Astrocyte (in vitro differentiated cells and primary cell): ENCODE measurements at regions not wholly inside any gene's neighbourhood (a gene's known extent, or its start where the extent isn't known, plus 50 kb on each side); places are given as distances from the start of the nearest gene placed in this dataset.
A peak's percentile ranks its signal among the peaks of the same experiment; 100 is the strongest.
"Not testable (repeated sequence)": the region's sequence is repeated elsewhere in the genome, so short reads cannot be mapped to it uniquely, and the experiment has no call there.

Experiments used
- DNase-seq: peaks from one replicate; pipeline ENCODE4 v3.0.0-alpha.2; 2010; ENCODE audit warnings: low read depth
- FAIRE-seq: peaks from 2 replicates; lab custom pipeline; 2011; peaks lifted over from hg19 to GRCh38; lab: Jason Lieb, UNC
- H2AFZ ChIP-seq: 2 replicates; pipeline ENCODE4 v1.6.0; 2012; ENCODE audit warnings: low read depth, low read length, inconsistent platforms
- H3K27ac ChIP-seq: 2 replicates; pipeline ENCODE4 v1.5.1; 2011; ENCODE audit warnings: low read depth, low read length, inconsistent platforms
- H3K27me3 ChIP-seq: 2 replicates; pipeline ENCODE4 v1.6.0; 2011; ENCODE audit warnings: low read length, inconsistent platforms; ENCODE audit not compliant: insufficient read depth
- H3K36me3 ChIP-seq: 2 replicates; pipeline ENCODE4 v1.5.1; 2011; ENCODE audit warnings: low read length, inconsistent platforms; ENCODE audit not compliant: insufficient read depth
- H3K4me1 ChIP-seq: 2 replicates; pipeline ENCODE4 v1.5.1; 2011; ENCODE audit warnings: low read length, inconsistent platforms; ENCODE audit not compliant: insufficient read depth
- H3K4me2 ChIP-seq: 2 replicates; pipeline ENCODE4 v1.6.0; 2012; ENCODE audit warnings: low read length, inconsistent platforms
- H3K4me3 ChIP-seq: 2 replicates; pipeline ENCODE4 v1.5.1; 2011; ENCODE audit warnings: low read depth, mild to moderate bottlenecking, low read length, inconsistent platforms; ENCODE audit not compliant: insufficient read depth
- H3K79me2 ChIP-seq: 2 replicates; pipeline ENCODE4 v1.6.0; 2012; ENCODE audit warnings: mild to moderate bottlenecking, low read length, inconsistent platforms; ENCODE audit not compliant: insufficient read depth
- H3K9ac ChIP-seq: 2 replicates; pipeline ENCODE4 v1.6.0; 2012; ENCODE audit warnings: mild to moderate bottlenecking, low read length, inconsistent platforms
- H3K9me3 ChIP-seq: 2 replicates; pipeline ENCODE4 v1.5.1; 2012; ENCODE audit warnings: low read depth, mild to moderate bottlenecking, low read length, inconsistent platforms; ENCODE audit not compliant: insufficient read depth
- H4K20me1 ChIP-seq: 2 replicates; pipeline ENCODE4 v1.6.0; 2012; ENCODE audit warnings: low read length, inconsistent platforms; ENCODE audit not compliant: insufficient read depth
- H3K27ac Mint-ChIP-seq: one replicate; pipeline ENCODE4 v1.8.0; 2021; ENCODE audit warnings: mild to moderate bottlenecking, mixed read lengths; ENCODE audit not compliant: unreplicated experiment
- H3K27me3 Mint-ChIP-seq: one replicate; pipeline ENCODE4 v1.8.0; 2021; ENCODE audit warnings: low read depth, mixed read lengths; ENCODE audit not compliant: unreplicated experiment
- H3K36me3 Mint-ChIP-seq: one replicate; pipeline ENCODE4 v1.8.0; 2021; ENCODE audit warnings: low read depth, mixed read lengths; ENCODE audit not compliant: unreplicated experiment
- H3K4me1 Mint-ChIP-seq: one replicate; pipeline ENCODE4 v1.8.0; 2021; ENCODE audit warnings: low read depth, mixed read lengths; ENCODE audit not compliant: unreplicated experiment
- H3K4me3 Mint-ChIP-seq: one replicate; pipeline ENCODE4 v1.8.0; 2021; ENCODE audit warnings: mild to moderate bottlenecking, moderate library complexity, mixed read lengths; ENCODE audit not compliant: unreplicated experiment
- H3K9me3 Mint-ChIP-seq: one replicate; pipeline ENCODE4 v1.8.0; 2021; ENCODE audit warnings: mild to moderate bottlenecking, mixed read lengths; ENCODE audit not compliant: unreplicated experiment
- TF ChIP-seq, protein P1 (sequence below): IDR thresholded peaks from 2 replicates; pipeline ENCODE4 v1.5.1; 2011; ENCODE audit warnings: low read depth, mild to moderate bottlenecking, inconsistent platforms, low read length, moderate library complexity; ENCODE audit not compliant: insufficient read depth

DNA sequence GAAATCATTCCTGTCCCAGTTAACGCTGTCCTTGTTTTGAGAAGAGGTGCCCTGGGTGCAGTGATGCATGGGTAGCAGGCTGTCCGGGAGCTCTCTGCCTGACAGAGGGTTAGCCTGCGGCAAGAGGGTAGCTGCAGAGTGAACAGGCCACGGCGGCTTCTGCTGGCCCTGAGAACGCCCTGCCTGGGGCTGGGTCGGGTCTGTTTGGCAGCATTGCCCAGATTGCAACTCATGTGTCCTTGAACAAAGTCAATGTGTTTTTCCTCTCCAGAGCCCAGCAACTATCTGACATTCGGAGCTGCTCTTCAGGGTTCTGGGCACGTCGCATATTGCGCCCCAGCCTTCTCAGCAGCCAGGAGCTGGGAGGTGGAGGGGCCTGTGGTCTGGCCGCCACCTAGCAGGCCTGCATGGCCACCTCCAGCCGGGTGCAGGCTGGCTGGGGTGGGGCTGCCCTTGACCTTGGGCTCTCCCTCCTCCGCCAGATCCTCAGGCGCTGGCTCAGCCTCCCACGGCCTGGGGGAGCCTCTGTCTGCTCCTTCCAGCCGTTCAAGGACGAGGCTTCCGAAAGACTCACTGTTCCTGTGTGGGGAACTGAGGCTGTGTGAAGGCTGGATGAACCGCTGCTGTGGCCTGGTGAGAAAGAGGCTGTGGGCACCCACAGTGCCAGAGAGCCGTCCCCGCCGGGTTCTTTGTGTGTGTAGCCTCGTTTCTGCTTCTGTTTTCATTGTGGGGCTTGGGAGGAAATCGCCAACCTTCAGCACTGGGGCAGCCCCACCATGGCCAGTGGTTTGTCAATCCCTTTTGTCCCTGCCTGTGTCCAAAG lies 146.7 kb downstream of the NPIPB11 start:
- not testable (repeated sequence) for H3K79me2 ChIP-seq, H3K9ac ChIP-seq, H3K27ac Mint-ChIP-seq, H3K4me3 Mint-ChIP-seq, H2AFZ ChIP-seq, H3K27me3 ChIP-seq, H3K9me3 Mint-ChIP-seq, H3K27me3 Mint-ChIP-seq, H3K4me3 ChIP-seq, H4K20me1 ChIP-seq, H3K36me3 Mint-ChIP-seq, H3K4me2 ChIP-seq, H3K27ac ChIP-seq, H3K36me3 ChIP-seq, DNase-seq, H3K9me3 ChIP-seq, FAIRE-seq
- H3K4me1 Mint-ChIP-seq = peaks cover 13% of the 10 kb centered on the region
- H3K4me1 ChIP-seq = peaks cover 22% of the 10 kb centered on the region

DNA sequence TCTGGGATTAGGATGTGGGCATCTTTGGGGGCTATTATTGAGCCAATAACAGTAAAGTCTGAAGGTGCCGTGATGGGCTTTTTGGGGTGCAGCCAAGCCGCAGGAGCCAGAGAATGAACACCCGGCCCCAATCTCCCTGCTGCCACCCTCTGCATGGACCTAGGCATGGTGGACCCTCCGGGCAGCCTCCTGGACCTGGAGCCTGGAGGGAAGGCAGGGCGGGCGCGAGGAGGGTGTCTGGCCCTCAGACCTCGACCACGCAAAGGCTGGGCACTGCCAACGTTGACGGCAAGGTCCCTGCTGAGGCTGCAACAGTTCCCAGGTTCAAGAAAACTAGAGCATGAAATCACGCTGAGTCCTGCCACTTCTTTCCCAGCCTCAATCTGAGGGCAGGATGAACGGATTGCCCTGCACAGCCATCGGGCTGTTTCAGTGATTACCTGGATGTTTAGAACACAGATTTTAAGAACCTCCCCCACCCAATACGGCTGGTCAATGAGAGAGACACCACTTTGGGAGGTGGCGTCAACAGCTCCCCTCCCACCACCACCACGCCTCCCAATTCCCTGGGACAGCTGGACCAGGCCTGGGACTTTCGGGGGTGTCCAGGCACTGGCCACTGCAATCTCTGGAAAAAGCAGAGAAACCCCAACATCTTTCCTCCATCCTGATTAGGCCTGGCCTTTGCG lies 147.4 kb downstream of the NPIPB11 start:
- H4K20me1 ChIP-seq, H3K36me3 Mint-ChIP-seq, H3K36me3 ChIP-seq, H3K9me3 ChIP-seq, H3K4me1 Mint-ChIP-seq, H3K4me3 ChIP-seq, H3K27ac ChIP-seq, H3K27me3 Mint-ChIP-seq, FAIRE-seq, H3K27ac Mint-ChIP-seq, H3K9me3 Mint-ChIP-seq, H3K79me2 ChIP-seq, H3K4me2 ChIP-seq, H3K27me3 ChIP-seq, DNase-seq, H2AFZ ChIP-seq, H3K9ac ChIP-seq, H3K4me3 Mint-ChIP-seq: not testable (repeated sequence)
- peaks cover 14% of the 10 kb centered on the region for H3K4me1 ChIP-seq

DNA sequence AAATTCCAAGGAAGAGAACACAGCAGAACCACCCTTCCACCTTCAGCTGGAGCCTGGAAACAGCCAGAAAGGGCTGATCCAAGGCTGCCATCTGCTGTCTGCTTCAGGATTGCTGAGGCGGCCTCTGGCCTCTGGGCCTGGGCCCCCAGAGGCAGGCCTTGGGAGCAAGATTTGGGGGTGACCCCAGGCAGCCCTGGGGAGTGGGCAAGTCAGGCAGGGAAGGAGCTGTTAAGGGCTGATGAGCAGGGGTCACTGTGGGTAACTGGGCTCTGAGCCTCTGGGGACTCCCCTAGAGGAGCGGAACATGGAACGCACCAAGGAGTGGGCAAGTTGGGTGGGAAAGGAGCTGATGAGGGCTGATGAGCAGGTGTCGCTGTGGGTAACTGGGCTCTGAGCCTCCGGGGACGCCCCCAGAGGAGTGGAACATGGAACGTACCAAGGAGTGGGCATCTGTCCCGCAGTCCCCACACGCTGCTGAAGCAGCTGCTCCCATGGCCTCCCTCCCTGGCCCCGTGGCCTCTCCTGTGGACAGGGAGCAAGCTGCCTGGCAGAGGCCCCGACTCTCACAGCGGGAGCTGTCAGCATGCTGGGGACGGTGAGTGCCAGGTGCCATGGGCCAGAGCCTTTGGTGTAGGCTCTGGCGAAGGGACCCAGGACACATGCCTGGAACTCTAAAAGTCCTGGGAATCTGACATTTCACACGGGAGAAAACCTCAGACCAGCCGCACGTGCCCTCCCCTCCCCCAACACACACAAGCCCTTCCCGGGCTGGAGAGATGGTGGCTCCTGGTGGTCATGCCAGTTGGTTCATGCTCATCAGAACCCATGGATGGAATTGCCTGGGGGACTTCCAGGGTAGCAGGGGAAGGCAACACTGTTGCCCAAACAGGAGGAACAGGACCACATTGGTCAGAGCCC lies 148.8 kb downstream of the NPIPB11 start:
- not testable (repeated sequence) for H2AFZ ChIP-seq, FAIRE-seq, H4K20me1 ChIP-seq, H3K4me1 ChIP-seq, H3K9me3 ChIP-seq, H3K4me3 ChIP-seq, H3K9ac ChIP-seq, H3K4me1 Mint-ChIP-seq, H3K27me3 Mint-ChIP-seq, H3K27ac Mint-ChIP-seq, H3K27ac ChIP-seq, H3K36me3 Mint-ChIP-seq, H3K9me3 Mint-ChIP-seq, H3K4me3 Mint-ChIP-seq, H3K36me3 ChIP-seq, DNase-seq, H3K27me3 ChIP-seq, H3K79me2 ChIP-seq, H3K4me2 ChIP-seq
- TF ChIP-seq, protein P1, sequence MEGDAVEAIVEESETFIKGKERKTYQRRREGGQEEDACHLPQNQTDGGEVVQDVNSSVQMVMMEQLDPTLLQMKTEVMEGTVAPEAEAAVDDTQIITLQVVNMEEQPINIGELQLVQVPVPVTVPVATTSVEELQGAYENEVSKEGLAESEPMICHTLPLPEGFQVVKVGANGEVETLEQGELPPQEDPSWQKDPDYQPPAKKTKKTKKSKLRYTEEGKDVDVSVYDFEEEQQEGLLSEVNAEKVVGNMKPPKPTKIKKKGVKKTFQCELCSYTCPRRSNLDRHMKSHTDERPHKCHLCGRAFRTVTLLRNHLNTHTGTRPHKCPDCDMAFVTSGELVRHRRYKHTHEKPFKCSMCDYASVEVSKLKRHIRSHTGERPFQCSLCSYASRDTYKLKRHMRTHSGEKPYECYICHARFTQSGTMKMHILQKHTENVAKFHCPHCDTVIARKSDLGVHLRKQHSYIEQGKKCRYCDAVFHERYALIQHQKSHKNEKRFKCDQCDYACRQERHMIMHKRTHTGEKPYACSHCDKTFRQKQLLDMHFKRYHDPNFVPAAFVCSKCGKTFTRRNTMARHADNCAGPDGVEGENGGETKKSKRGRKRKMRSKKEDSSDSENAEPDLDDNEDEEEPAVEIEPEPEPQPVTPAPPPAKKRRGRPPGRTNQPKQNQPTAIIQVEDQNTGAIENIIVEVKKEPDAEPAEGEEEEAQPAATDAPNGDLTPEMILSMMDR = peak; percentile 13
